H7 (cell line): ENCODE measurements at regions not wholly inside any gene's neighbourhood (a gene's known extent, or its start where the extent isn't known, plus 50 kb on each side); places are given as distances from the start of the nearest gene placed in this dataset.
"Not testable (repeated sequence)": the region's sequence is repeated elsewhere in the genome, so short reads cannot be mapped to it uniquely, and the experiment has no call there.

Experiments used
- DNase-seq: peaks from one replicate; pipeline ENCODE4 v3.0.0; 2012
- H3K27me3 ChIP-seq: 2 replicates; pipeline ENCODE4 v1.6.0; 2011; ENCODE audit warnings: mild to moderate bottlenecking, low read length; ENCODE audit not compliant: control insufficient read depth, insufficient read depth
- H3K36me3 ChIP-seq: replicated peaks from 2 replicates; pipeline ENCODE4 v1.5.1; 2011; ENCODE audit warnings: low read length; ENCODE audit not compliant: control insufficient read depth, insufficient read depth
- H3K4me3 ChIP-seq: 2 replicates; pipeline ENCODE4 v1.5.1; 2011; ENCODE audit warnings: low read depth, mild to moderate bottlenecking, control low read depth, low read length, moderate library complexity; ENCODE audit not compliant: insufficient read depth

DNA sequence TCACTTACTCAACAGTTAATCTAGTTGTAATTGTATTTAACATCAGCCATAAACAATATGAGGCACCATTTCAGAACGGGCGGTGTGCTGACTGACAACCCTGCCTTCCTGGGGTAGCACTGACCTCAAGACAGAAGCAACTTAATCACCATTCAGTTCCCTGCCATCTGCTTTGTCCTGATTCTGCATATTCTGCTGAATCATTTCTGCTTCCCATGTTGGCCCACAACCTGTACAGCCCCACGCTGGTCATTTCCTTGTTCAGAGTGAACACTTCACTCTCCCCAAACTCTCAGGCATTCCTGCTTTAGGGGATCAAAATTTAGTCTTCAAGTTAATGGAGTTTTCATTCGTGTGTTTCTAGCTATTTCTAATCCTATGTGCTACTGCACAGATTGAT lies 132.3 kb upstream of the ZBED5 start:
- Histone ChIP-seq H3K27me3 (no peaks in the 10 kb centered on the region), H3K4me3 (no peak overlapping the region), H3K36me3 (no peaks in the 10 kb centered on the region)
- DNase-seq = no peak

DNA sequence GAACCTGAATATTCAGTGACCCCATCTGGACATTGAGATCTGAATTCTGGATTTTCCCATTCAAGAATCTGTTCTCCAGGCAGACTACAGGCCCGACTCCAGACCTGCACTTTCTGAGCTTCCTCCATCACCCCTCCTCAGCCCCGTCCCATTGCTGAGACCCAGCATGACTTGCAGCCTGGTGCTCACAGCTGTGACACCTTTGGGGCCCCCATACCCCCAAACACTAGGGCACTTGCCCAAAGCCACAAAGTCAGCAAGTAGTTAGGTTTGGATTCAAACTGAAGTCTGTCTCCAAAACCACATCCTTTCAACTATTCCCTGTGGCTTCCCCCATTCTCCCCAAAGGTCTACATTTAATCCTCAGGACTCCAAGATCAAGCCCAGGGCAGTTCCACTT lies 128.2 kb upstream of the ZBED5 start:
- Histone ChIP-seq H3K27me3 (no peaks in the 10 kb centered on the region), H3K4me3 (no peak overlapping the region), H3K36me3 (no peaks in the 10 kb centered on the region)
- DNase-seq = no peak

DNA sequence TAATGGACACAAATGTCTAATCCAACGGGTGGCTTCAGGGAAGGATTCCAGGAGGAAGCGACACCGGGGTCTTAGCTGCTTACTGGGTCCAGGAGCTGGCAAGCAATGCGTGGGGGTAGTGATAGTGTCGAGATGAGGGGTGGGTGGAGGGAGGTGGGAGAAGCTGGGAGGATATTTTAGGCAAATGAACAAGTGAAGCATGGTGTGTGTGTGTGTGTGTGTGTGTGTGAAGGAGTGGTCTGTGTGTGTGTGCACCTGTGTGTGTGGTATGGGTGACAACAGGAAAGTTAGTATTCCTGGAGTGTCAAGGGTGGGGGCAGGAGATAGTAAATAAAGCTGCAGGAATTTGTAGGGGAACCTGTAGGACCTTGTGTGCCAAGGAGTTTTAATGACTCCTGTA lies 126.9 kb upstream of the ZBED5 start:
- Histone ChIP-seq H3K36me3 (no peaks in the 10 kb centered on the region), H3K4me3 (no peak overlapping the region), H3K27me3 (no peaks in the 10 kb centered on the region)
- DNase-seq = no peak

DNA sequence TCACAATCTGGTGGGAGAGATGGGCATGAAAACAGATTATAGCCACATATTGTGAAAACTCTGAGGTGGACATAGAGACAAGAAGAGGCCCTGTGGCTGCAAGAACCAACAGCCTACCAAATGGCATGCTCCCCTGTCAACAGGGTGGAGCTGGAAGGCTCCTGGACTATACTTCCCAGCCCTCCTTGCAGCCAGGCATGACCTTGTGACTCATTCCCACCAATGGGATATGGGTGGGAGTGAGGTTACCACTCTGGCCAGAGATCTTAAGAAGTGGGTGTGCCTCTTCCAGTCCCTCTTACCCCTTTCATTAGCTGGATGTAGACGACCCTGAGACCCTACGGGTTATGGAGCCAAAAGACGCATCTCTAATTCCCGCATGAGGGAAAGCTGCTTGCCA lies 126.4 kb upstream of the ZBED5 start:
- no peaks in the 10 kb centered on the region for H3K27me3 ChIP-seq
- H3K4me3 ChIP-seq = no peak overlapping the region
- peak; percentile 37 for DNase-seq
- no peaks in the 10 kb centered on the region for H3K36me3 ChIP-seq

DNA sequence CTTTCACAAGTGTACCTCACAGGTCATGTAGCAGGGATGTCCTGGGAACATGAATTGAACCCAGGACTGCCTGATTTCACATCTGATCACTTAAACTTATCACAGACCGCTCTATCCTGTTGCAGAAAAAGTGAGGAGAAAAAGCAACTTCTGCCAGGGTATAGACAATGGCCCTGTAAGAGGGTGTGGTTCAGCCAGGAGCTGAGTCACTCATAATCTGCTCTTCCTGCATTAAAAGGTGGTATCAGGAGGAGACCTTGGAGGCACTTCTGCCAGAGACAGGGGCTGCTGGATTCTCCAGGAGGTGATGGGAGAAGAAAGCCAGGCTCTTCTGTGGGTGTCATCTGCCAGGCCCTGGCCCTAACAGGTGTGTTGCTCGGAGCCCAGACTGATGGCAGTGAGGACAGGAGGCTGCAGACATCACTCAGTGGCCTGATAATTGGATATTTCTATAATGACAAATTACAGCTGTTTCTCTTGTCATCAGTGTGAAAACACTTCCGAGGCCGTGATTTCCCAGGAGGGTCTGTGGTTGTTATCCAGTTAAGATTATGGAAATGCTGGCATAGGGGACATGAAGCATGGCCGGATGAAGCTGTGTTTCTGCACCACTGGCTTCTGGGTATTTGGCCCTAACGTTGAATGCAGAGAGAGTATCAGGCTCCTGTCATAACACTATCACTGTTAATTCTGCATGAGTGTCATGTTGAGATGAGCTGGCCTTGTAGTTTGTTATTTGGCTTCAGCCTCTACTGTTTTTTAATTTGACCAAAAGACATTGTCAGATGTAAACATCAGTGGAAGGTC lies 125.1 kb upstream of the ZBED5 start:
- H3K4me3 ChIP-seq = no peak overlapping the region
- no peak for DNase-seq
- no peaks in the 10 kb centered on the region for H3K27me3 ChIP-seq
- H3K36me3 ChIP-seq = no peaks in the 10 kb centered on the region

DNA sequence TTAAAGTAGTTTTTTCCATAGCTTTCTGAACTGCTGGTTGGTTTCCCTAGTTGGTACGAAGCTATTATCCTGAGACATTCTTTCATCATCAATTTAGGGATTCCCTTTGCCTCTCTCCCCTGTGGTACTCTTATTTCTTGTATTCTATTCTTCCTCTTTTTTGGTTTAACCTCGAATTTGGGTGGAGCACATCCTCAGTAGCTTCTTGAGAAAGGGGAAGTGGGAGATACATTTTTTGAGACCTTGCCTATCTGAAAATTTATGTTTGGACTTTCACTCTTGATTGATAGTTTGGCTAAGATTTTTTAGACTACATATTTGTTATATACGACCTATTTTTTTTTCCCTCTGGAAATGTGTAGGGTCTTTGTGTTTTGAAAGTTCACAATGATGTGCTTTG lies 121.7 kb upstream of the ZBED5 start:
- H3K27me3 ChIP-seq = no peaks in the 10 kb centered on the region
- no peaks in the 10 kb centered on the region for H3K36me3 ChIP-seq
- H3K4me3 ChIP-seq = no peak overlapping the region
- no peak for DNase-seq

DNA sequence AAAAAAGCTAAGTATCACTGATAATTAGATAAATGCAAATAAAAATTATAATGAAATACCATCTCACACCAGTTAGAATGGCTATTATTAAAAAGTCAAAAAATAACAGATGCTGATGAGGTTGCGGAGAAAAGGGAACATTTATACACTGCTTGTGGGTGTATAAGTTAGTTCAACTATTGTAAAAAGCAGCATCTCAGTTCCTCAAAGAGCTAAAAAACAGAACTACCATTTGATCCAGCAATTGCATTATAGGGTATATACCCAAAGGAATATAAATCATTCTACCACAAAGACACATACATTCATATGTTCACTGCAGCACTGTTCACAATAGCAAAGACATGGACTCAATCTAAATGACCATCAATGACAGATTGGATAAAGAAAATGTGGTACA lies 120.3 kb upstream of the ZBED5 start:
- Histone ChIP-seq H3K27me3 (no peaks in the 10 kb centered on the region), H3K36me3 (no peaks in the 10 kb centered on the region), H3K4me3 (no peak overlapping the region)
- DNase-seq = no peak

DNA sequence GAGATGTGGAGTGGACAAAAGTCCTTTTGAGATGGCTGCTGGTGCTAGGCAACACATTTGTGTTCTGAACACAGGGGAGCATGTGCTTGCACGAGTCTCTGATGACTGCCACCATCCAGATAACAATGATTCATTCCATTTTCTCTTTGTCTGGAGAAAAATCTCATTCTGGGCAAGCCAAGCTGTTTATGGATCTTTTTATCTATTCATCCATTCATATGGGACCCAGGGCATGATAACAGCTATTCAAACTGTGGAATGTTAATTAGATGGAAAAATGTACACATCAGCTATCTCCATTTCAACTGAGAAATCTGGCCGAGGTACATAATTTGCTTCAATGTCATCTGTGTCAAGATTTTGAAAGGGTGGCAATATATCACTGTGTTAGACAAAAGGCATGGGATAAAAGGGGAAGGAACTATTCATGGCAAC lies 117.5 kb upstream of the ZBED5 start:
- H3K36me3 ChIP-seq = no peaks in the 10 kb centered on the region
- no peaks in the 10 kb centered on the region for H3K27me3 ChIP-seq
- H3K4me3 ChIP-seq = no peak overlapping the region
- no peak for DNase-seq

DNA sequence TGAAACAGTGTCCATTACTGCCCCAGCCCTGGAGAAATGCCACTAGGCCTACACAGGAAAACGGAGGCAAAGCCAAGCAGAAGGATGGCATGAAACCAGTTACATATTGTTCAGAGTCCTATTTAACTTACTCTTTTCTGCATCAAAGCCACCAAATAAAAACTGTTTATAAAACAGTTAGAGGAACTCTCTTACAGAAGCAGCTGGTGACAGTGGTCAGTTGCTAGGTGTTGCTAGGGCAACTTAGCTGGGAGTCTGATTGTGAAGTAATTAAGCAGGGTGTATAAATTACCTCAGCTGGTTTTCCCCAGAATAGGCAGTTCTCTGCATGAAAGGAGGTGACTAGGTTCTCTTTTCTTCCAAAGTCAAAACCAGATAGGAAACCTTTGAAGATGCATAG lies 115.6 kb upstream of the ZBED5 start:
- Histone ChIP-seq H3K27me3 (no peaks in the 10 kb centered on the region), H3K36me3 (no peaks in the 10 kb centered on the region), H3K4me3 (no peak overlapping the region)
- DNase-seq = no peak

DNA sequence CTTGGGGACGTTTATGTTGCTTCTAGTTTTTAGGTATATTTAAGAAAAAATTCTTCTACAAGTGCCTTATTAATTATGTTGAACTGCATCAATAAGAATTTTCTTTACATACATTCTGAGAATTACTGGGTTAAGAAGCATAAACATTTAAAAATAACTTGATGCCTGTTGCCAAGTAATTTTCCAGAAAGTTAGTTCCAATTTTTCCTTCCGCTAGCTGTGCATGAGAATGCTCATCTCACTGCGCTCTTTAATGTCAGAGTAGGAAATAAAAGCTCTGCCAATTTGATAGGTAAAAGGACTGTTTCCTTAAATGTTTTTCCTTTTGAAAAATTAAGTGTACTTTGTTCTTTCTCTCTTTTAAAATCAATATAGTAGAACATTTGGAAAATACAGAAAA lies 113.1 kb upstream of the ZBED5 start:
- Histone ChIP-seq H3K4me3 (no peak overlapping the region), H3K36me3 (no peaks in the 10 kb centered on the region), H3K27me3 (no peaks in the 10 kb centered on the region)
- DNase-seq = no peak

DNA sequence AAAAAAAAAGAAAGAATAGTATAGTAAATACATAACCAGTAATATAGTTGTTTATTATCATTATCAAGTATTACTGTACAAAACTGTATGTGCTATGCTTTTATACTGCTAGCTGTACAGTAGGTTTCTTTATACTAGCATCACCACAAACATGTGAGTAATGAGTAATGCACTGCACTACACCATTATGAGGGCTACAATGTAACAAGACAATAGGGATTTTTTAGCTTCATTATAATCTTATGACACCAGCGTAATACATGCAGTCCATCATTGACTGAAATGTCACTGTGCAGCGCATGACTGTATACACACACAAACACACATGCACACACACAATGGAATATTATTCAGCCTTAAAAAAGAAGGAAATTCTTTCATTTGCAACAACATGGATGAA lies 111.5 kb upstream of the ZBED5 start:
- H3K27me3 ChIP-seq = no peaks in the 10 kb centered on the region
- H3K36me3 ChIP-seq = no peaks in the 10 kb centered on the region
- no peak overlapping the region for H3K4me3 ChIP-seq
- DNase-seq = no peak

DNA sequence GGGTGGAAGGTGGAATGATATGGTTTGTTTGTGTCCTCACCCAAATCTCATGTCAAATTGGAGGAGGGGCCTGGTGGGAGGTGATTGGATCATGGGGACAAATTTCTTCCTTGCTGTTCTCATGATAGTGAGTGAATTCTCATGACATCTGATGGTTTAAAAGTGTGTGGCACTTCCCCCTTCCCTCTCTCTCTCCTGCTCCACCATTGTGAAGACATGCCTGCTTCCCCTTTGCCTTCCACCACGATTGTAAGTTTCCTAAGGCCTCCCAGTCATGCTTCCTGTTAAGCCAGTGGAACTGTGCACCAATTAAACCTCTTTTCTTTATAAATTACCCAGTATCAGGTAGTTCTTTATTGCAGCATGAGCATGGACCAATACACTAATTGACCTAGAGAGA lies 99.0 kb upstream of the ZBED5 start:
- H3K4me3 ChIP-seq, H3K27me3 ChIP-seq, DNase-seq, H3K36me3 ChIP-seq: not testable (repeated sequence)

DNA sequence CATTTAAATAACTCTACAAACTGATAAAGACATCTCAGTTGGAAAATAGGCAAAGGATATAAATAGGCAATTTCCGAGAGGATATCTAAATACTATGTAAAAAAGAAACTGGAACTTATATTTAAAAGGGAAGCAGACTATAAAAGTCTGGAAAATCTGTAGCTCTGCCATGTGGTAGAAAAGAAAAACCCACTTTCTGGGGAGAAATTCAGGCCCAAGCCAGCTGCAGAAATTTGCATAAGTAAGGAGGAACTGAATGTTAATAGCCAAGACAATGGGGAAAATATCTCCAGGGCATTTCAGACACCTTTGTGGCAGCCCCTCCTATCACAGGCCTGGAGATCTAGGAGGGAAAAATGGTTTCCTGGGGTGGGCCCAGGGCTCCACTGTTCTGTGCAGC lies 97.8 kb upstream of the ZBED5 start:
- Histone ChIP-seq H3K27me3 (no peaks in the 10 kb centered on the region), H3K36me3 (no peaks in the 10 kb centered on the region), H3K4me3 (no peak overlapping the region)
- no peak for DNase-seq

DNA sequence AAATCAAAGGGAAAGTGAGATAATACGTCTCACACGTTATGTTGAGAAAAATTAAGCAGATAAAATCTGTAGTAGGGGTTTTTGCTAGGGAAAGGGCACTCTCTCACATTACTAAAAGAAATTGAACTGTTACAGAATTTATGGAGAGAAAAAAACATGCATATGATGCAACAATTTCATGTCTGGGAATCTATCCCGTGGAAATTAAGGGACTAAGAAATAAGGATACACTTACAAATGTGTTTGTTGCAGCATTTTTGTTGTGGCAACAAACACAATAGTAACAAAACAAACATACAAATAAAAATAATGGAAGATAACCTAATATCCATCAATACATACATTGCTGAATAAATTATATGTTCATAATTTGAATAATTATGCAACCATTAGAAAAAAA lies 96.3 kb upstream of the ZBED5 start:
- no peak for DNase-seq
- no peak overlapping the region for H3K4me3 ChIP-seq

DNA sequence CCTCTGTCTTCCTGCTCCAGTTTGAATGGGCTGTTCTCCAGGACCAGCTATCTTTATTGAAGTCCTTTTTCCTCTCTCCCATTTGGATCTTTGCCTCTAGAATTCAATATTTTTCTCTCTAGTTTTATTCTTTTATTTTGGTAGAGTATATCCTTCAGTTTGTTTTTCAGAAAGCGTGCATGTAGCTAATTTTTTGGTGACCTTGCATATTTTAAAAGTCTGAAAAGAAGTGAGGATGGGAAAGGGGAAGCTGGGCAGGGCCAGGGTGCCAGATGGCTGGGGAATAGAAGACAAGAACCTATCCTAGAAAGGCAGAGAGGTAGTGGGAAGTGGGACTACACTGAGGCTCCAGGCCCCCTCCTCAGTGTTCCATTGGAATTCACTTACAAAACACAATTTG lies 95.0 kb upstream of the ZBED5 start:
- DNase-seq = no peak
- no peaks in the 10 kb centered on the region for H3K36me3 ChIP-seq
- no peaks in the 10 kb centered on the region for H3K27me3 ChIP-seq
- H3K4me3 ChIP-seq = no peak overlapping the region

More for the DNA sequence above, 96.3 kb upstream of the ZBED5 start:
- no peaks in the 10 kb centered on the region for H3K27me3 ChIP-seq
- H3K36me3 ChIP-seq = no peaks in the 10 kb centered on the region

DNA sequence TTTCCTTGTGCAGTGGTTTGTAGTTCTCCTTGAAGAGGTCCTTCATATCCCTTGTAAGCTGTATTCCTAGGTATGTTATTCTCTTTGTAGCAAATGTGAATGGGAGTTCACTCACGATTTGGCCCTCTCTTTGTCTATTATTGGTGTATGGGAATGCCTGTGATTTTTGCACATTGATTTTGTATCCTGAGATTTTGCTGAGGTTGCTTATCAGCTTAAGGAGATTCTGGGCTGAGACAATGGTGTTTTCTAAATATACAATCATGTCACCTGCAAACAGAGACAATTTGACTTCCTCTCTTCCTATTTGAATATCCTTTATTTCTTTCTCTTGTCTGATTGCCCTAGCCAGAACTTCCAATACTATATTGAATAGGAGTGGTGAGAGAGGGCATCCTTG lies 90.1 kb upstream of the ZBED5 start:
- not testable (repeated sequence) for H3K36me3 ChIP-seq, H3K27me3 ChIP-seq, DNase-seq, H3K4me3 ChIP-seq
